ENCODE measurements at regions not wholly inside any gene's neighbourhood (a gene's known extent, or its start where the extent isn't known, plus 50 kb on each side); places are given as distances from the start of the nearest gene placed in this dataset.

DNA sequence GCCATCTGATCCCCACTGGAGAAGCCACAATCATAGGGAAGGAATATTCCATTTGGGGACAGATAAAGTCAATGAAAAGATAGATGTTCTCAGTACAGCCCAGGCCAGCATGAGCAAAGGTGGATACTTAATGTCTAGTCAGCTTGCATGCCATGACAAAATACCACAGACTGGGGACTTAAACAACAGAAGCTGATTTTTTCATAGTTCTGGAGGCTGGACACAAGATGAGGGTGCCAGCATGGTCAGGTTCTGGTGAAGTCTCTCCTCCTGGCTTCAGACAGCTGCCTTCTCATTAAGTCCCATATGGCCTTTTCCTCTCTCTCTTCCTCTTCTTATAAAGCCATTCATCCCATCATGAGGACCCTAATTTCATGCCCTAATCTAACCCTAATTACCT, 116.1 kb upstream of the CYP1B1 start:
- no peak for TF ChIP-seq MTF1 (CRISPR knock-in tag; IDR thresholded peaks at IDR 0.05; ENCODE audit: borderline replicate concordance)
- no peak for TF ChIP-seq GABPA (tag; conservative IDR thresholded peaks at IDR 0.05; ENCODE audit: low read depth)
- no peak for TF ChIP-seq ESRRA (IDR thresholded peaks at IDR 0.05; ENCODE audit: borderline replicate concordance, low read depth)
- no peak for TF ChIP-seq TOE1 (IDR thresholded peaks at IDR 0.05; ENCODE audit: borderline replicate concordance)
- no peak for TF ChIP-seq TOE1 (CRISPR knock-in tag; IDR thresholded peaks at IDR 0.05; ENCODE audit: borderline replicate concordance, low read depth)

Measured in K562 (cell line).